DMS 273 (cell line): ENCODE measurements at regions not wholly inside any gene's neighbourhood (a gene's known extent, or its start where the extent isn't known, plus 50 kb on each side); places are given as distances from the start of the nearest gene placed in this dataset.

Experiments used
- DNase-seq: peaks from one replicate; lab custom pipeline; 2025; ENCODE audit not compliant: unreplicated experiment; lab: John Stamatoyannopoulos, UW

DNA sequence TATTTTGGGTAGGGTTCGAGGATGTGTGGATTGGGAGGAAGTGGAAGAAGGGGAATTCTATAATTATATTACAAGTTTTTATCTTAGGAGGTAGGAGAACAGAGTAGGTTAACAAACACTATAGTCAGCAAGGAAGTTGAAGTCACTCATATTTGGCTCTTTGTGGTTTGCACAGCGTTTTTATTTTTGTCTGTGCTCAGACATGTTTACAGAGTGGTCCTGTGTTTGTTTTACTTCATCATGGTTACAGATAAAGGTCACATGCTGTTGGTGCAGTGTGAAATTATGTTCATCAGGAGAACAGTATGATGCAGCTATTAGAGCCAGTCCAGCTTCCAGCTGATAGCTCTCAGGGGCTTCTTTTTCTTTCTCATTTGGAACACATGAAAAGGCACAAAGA, 299.9 kb upstream of the SFRP2 start:
- DNase-seq = no peak

DNA sequence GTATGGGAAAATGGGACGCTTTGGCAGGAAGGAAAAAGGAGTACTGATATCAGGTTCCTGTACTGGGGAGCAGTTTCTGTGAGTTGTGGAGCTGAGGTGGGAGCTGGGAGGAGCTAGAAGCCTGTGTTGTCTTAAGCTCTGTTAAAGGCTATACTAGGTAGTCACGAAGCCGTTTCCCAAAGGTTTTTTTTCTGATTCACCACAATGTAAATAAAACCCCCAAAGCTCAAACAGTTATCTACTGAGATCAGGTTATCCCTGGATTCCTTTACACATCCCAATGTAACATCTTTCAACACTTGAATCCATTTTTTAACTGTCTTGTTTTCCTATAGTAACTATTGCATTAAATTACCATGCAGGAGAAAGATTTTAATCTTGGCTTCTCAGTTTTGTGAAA, 297.4 kb upstream of the SFRP2 start:
- no peak for DNase-seq

DNA sequence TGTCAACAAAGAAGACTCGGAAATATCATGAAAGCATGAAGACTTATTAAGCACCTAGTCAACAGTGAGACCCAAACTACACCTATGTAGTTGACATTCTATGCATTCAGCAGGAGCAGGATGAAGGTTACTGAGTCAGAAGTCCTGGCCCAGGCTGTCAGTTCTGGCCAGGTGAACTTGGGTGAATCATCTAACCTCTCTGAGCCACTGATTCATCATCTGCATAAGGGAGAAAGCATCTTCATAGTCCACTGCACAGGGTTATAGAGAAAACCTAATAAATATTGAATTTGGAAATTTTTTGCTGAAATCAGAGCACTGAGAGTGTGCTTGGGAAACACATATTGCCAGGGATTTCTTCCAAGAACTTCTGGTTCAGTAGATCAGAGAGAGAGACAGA, 296.0 kb upstream of the SFRP2 start:
- DNase-seq = no peak

DNA sequence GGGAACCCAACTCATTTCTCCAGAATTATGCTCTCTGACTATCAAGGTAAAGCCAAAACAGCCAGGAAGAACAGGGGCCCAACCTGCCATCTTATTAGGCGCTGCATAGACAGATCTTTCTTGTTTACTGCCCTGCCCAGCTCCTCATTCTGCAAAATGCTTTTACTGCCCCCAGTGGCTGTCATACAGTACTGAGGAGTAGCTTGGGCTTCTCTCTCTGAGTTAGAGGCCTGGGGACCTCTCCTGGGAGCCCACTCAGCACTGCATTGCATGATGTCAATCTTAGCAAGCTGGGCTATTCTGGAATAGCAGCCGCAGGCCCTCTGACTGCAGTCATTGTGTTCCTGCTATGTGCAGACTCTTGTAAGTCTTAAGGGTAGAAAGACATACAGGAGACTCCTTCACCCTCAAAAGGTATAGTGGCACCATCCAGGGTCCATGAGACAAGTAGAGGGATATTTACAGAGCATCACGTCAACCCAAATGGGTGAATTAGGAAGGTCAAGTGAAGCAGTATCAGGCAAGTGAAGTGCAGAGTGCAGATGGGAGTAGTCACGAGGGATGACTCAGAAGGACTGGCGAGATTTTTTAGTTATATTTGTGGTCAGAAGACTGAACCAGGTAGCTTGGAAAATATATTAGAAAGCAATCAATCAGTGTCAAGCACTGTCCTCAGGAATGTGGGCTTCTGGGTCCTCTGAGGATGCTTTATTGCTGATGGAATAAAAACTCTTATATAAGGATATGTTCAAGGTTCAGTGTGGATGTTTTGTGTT, 294.1 kb upstream of the SFRP2 start:
- peak; percentile 1 for DNase-seq

- DNase-seq = no peak
These were observed 292.5 kb upstream of the SFRP2 start for GRCh38 chr4:154081391-154081790.

DNA sequence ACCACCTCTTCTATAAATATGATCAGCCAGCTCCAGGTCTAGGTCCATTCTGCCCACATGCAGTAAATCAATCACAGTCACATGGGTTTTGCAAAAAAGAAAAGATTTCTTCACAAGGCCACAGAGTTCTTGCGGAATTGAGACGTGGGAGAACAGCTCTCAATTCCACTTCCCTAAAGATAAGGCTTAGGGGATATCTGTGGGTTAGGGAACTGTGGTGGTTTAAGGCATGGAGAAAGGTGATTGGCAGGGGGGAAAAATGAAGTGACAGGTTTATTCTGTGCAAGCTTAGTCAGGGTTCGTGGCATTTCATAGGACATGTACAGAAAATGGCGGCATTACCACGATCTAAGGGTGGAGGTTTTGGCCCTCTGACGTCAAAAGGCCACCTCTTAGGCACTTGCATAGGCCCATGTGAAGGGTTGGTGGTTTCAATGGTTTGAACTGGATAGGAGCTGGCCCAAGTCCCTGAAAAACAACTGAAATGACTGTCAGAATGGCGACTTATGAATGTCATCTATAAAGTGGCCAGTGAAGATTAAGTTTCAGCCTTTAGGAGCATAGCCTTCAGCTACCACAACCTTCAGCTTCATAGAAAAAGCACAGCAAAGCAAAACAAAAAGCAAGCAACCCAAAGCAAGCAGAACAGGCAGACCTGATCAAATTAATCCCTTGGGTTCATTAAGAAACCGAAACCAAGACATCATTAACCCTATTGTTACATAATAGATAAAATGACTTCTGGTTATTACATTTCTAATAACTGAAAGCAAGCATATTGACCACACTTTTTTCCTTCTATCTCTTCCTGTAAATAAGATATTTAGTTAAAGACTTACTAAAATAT, 289.8 kb upstream of the SFRP2 start:
- no peak for DNase-seq

DNA sequence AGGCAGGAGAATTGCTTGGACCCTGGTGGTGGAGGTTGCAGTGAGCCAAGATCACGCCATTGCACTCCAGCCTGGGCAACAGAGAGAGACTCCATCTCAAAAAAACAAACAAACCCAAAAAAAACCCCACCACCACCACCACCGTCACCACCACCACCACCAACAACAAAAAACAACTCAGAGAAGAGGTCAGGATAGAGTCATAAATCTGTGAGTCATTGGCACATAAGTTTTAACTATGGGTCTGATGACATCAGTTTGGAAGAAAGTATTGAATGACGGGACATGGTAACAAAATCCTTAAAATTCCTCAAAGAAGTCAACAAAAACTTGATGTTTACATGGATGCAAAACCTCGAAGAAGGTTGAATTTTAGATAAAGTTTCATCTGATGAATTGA, 288.0 kb upstream of the SFRP2 start:
- DNase-seq = no peak

- no peak for DNase-seq
These were observed 284.4 kb upstream of the SFRP2 start for GRCh38 chr4:154073107-154073822.

DNA sequence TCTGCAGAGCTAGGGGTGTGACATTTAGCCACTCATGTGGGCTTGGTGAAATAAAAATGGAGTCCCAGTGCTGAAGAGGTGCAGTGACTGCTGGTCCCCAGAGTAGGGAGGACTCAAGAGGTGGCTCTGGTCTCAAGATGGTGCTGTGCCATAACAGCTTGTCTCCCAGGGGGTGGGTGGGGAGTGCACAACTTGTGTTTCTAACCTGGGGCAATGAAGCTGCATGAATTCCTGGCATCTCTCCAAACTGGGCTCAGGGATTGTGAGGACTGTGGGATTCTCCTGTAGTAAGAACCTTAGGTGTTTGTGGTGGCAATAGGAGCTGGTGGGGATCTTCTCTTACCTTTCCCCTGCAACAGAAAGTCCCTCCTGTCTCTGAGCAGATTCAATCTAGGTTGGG, 278.9 kb upstream of the SFRP2 start:
- no peak for DNase-seq

DNA sequence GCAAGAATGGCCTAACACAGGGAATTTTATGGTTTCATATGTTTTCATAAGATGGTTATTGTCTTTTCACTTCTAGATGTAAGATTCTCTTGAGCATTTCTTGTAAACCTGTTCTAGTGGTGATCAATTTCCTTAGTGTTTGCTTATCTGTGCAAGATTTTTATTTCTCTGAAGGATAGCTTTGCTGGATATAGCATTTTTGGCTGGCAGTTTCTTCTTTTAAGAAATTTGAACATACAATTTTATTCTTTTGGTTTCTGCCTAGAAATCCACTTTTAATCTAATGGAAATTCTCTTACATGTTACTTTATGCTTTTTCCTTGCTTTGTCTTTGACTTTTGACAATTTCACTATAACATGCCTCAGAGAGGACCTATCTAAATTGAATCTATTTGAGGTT, 276.5 kb upstream of the SFRP2 start:
- DNase-seq = no peak

DNA sequence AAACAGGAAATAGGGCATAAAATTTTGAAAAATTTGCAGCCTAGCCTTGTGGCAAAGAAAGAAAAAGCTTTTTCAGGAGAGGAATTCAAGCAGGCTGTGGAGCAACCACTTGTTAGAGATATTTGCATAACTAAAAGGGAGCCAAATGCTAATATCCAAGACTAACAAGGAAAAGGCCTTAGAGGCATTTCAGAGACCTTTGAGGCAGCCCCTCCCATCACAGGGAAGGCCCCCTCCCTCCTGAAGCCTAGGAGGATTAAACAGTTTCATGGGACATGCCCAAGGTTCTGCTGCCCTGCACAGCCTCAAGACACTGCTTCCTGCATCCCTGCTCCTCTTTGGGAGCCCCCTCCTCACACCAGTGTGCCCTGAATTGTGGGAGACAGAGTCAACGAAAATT, 275.4 kb upstream of the SFRP2 start:
- DNase-seq = no peak

- DNase-seq = peak; percentile 13
These were observed 260.7 kb upstream of the SFRP2 start for GRCh38 chr4:154049457-154050181.

DNA sequence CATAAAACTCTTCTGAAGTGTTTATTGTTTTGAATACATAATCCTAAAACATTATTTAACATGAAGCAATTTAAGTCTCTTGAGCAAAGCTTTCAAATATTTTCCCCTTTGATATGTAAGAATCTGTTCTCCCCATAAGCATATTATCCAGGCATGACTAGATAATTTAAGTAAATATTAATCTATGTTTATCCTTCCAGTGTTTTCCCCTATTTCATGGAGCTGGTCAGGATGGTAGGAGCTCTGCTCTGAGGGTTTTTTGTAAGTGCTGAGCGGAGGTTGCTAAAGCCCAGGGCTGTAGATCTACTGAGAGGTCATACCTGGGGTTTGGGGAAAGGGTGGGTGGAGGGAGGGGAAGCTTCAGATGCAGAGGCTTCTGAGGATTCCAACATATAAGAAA, 258.9 kb upstream of the SFRP2 start:
- no peak for DNase-seq

- no peak for DNase-seq
These were observed 256.0 kb upstream of the SFRP2 start for GRCh38 chr4:154044742-154045485.

DNA sequence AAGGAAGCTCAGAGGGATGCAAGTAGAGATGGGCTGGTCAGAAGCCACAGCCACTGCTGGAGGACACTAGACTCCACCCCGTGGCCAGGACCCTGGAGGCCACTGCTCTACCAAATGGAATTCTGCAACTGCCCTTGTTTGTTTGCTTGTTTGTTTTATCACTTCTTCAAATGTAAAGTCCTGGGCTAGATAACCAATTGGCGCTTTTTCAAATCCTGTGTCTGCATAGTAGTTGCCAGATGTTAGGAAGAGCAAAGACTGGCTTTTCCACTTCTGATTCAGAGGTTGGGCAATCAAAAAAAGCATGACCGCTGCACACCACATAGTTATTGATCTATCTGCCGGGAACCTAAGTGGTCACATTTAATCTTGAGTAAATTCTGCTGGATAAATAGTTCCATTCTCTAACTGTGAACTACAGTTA, 255.2 kb upstream of the SFRP2 start:
- DNase-seq = no peak

DNA sequence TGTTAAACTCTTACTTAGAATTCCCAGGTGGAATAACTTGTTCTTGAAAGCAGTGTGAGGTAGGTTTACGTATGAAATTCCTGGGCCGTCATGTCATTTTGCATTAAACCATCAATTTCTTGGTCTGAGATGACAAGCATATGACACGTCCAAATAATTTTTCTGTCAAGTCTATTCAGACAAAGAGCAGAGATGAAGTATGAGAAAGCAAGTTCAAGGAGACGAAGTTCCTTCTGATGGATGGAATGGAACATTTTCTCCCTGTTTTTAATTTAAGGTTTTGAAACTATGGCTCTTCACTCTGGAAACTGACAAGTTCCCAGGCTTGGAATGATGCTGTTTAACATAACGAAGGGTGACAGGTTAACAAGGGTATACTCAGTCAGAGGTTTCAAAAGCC, 252.8 kb upstream of the SFRP2 start:
- DNase-seq = no peak

- DNase-seq = no peak
These were observed 250.8 kb upstream of the SFRP2 start for GRCh38 chr4:154039435-154040343.

DNA sequence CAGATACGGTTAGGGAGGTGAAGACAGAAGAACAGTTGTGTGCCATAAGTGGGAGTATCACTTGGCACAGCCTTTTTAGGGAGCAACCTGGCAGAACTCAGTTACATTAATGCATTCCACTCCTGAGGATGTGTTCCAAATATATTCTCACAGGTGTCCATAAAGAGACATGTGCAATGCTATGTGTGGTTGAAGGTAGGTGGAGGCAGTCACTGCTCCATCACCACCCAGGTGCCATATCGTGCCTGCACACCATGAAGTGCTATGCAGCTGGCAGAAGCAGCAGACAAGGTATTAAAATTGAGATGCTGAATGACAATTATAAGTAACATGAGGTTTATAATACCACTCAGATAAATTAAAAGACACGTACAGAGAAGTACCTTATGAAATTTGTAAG, 248.0 kb upstream of the SFRP2 start:
- no peak for DNase-seq

DNA sequence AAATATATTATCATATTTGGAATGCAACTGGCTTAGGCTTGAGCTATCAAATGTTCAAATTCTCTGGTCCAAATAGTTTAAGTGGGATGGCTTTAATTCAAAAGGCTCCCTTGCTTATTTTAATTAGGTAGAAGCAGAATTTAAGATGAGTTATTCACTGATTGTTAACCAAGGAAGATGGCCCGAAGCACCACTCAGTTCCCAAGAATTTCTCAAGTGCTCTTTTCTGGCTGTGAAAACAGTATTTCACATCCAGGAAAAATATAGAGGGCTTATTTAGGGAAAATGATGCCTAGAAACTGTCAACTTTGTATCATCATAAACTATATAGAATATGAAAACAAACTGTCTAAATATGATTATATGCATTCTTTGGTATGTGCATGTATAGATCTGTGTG, 246.5 kb upstream of the SFRP2 start:
- DNase-seq = no peak
